Dedifferentiated amniotic fluid mesenchymal stem cell (primary cell): ENCODE measurements at regions not wholly inside any gene's neighbourhood (a gene's known extent, or its start where the extent isn't known, plus 50 kb on each side); places are given as distances from the start of the nearest gene placed in this dataset.
"Not testable (repeated sequence)": the region's sequence is repeated elsewhere in the genome, so short reads cannot be mapped to it uniquely, and the experiment has no call there.

Experiments used
- DNase-seq: peaks from one replicate; pipeline ENCODE4 v3.0.0-alpha.2; 2016; ENCODE audit errors: extremely low spot score

DNA sequence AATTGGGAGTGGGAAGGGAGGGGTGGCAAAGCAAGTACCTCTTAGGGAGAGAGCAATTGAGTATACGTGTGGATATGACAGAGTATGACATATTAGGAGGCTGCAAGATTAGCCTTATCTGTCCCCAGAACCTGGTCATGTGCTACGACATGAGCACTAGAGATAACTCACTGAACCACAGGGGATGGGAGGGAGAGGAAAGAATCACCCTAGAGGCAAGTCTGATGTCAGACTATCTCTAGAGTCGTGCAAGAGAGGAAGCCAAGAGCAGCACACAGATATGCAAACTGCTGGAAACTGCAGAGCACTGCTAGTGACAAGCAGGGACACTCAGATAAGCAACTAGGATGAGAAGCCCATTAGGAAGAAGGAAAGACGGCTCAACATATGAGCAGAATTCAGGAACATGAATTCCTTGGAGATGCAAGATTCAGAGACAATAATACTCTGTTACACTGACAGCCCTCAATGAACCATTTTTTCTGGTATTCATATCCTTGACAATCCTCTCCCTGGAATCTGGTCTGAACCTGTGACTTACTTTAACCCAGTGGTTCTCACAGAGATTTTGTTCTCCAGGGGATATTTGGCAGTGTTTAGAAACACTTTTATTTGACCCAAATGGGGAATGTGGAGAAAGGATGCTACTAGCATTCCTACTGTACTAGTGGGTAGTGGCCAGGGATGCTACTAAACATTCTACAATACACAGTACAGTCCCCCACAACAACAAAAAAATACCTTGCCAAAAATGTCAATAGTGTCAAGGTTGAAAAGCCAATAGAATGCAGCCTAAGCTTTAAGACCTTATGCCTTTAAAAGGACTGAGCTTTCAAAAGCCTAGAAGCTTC, 84.0 kb upstream of the BMP2K start:
- no peak for DNase-seq

DNA sequence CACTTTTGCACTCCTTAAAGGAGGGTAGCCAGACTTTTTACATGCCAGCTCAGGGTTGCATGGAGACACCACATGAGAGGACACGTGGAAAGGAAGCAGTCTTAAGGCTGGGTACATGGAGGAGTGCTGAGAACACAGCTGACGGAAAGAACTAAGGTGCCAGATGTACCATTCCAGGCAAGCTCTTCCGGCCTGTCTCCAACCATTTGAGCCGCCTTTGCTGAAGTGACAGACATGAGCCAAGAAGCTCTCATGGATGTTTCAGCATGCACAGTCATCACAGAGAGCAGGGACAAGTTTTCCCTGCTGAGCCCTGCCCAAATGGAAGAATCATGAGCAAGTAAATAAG, 83.4 kb upstream of the BMP2K start:
- DNase-seq = no peak

DNA sequence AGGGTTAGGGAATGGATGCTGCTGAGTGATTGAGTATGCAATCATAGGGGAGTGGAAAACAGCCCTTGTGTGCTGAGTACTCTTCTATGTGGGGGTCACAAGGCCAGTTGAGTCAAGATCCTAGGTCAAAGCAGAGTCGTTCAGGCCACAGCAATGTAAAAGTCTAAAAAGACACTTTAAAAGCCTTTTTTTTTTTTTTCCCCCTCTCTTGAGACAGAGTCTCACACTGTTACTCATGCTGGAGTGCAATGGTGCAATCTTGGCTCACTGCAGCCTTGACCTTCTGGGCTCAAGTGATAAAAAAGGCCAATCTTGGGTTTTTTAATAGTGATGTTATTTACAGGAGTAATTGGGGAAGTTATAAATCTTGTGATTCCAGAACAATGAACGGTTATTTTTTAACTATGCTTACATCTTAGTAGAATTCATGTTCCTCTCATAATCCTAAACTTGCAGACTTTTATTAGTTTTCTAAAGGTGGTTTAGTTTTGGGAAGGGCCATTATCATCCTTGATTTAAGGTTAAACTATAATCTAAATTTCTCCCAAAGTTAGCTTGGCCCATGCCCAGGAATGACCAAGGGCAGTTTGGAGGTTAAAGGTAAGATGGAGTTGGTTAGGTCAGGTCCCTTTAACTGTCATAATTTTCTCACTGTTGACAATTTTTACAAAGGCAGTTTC, 82.2 kb upstream of the BMP2K start:
- no peak for DNase-seq

DNA sequence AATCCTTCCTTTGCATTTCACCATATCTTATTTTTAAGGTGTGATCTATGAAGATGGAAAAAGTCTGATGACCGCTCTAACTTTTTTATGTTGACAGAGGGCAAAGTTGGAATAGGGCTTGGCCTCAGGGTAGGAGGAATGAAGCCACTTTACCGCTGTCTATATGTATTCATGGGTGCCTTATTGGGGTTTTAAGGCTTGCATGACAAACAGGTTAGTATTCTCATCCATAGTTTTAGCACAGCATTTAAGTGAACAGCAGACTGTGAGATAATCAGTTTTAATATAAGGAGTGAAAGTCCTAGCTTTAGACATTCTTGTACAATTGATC, 81.7 kb upstream of the BMP2K start:
- no peak for DNase-seq

DNA sequence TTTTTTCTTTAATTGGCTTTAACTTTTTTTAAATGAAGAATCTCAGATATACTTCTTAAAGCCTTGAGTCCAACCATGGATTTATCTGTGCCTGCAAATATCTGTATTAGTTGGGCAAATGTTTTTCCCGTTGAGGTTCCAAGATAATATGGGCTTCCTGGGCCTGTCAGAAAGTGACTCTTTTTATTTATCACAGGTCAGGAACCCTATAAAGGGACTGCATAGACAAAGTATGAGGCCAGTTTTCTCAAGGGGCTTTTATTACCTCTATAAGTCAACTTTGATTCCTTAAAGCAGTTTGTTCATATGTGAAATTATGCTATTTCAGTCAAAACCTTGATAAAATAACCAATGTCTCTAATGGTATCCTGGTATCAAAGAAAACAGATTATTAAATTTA, 80.2 kb upstream of the BMP2K start:
- no peak for DNase-seq

DNA sequence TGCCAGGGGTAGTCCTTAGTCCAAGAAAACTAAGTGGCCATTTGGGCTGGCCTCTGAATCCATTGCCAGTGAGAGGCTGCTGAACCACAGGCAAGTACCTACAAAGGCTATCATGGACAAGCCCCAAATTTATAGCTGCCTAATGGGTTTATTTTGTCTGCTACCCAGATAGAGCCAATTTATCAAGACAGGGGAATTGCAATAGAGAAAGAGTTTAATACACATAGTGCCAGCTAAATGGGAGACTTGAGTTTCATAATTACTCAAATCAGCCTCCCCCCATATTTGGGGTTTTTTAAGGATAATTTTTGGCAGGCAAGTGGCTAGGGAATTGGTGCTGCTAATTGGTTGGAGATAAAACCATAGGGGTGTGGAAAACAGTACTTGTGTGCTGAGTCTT, 73.1 kb upstream of the BMP2K start:
- DNase-seq = no peak

DNA sequence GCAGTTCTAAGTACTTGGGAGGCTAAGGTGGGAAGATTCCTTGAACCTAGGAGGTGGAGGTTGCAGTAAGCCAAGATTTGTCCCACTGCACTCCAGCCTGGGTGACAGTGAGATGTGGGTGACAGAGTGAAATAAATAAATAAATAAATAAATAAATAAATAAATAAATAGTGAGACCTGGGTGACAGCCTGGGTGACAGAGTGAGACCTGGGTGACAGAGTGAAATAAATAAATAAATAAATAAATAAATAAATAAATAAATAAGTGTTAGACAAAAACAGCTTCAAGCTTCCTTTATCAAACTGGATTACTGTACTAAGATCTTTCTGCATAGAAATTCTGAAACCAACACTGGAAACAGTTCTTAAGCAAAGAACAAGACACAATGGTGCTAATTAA, 71.8 kb upstream of the BMP2K start:
- no peak for DNase-seq

DNA sequence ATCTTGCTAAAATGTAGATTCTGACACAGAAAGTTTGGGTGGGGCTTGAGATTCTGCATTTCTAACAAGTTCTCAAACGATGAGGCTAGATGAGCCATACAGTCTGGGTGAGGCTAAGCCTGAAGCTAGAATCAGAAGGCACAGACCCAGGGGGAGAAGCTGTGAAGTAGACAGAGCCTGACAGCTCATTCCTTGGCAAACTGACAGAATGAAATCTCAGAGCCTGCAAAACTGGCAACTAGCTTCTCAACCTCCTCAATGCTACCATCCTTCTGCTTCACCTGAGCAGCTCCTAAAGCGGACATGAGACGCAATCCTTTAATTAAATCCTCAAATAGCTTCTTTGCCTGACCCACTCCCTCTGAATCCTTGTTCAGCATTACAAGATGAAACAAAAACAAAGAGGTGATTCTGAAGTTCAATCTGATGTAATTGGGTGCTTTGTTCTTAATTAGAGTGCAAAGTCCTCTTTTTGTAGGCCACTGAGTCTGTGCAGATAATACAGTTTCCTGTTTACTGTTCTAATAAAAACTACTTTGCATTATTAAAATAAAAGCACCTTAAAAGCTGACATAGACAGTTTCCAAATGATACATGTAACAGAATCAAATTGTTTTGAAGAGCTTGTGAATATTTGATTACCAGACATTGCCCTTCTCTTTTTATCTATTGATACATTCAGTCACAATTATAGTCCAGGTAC, 71.0 kb upstream of the BMP2K start:
- DNase-seq = peak; percentile 66

DNA sequence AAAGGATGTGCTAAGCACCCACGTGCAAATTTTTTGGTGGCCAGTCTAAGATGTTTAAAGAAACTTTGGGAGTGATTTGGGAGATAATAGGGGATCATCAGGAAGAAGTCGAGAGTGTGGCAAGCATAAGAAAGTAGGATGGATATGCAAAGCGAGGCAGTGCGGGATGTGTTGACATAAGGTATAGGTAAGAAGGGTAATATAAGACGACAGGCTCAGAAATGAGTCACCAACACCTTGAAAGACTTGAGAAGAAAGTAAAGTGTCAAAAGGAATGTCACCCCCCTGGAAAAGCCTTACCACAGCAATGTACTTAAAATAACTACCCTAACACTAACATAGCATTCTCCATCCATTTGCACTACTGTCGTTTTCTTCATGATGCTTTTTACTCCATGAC, 69.8 kb upstream of the BMP2K start:
- DNase-seq = no peak

DNA sequence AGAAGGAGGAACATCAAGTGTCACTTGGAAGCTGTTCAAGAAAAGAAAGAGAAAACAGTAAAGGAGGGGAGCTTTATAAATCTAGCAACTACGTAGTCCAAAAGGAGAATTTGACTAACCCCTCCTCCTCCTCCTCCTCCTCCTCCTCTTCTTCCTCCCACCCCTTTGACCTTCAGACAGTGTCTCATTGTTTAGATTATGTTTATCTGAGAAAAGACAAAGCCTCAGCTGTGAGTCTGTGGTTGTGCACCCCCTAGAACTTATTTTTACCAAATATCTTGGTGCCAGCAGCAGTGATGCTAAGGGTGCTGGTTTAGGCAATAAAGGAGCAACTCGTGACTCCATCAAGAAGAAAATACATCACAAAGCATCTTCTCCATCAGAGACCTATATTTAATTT, 68.9 kb upstream of the BMP2K start:
- DNase-seq = no peak

DNA sequence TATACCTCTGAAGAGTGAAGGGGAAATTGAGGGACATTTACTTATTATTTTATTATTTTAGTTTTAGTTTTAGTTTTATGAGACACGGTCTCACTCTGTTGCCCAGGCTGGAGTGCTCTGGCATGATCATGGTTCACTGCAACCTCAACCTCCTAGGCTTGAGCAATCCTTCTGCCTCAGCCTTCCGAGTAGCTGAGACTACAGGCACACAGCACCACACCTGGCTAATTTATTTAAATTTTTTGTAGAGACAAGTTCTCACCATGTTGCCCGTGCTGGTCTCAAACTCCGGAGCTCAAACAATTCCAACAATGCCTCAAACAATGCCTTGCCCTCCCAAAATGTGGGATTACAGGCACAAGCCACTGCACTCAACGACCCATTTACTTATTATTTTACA, 68.4 kb upstream of the BMP2K start:
- no peak for DNase-seq

DNA sequence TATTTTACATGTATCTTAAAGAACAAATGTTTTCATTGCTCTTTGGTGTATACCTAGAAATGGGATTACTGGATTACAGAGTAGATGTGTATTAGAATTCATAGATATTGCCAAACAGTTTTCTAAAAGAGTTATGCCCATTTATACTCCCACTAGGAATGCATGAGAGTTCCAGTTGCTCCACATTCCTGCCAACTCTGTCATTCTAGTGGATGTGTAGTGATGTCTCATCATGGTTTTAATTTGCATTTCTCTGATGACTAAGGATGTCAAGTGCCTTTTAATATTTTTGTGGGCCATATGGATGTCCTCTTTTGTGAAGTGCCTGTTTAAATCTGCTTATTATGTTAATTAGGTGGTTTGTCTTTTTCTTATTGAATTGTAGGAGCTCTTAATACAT, 65.6 kb upstream of the BMP2K start:
- no peak for DNase-seq

DNA sequence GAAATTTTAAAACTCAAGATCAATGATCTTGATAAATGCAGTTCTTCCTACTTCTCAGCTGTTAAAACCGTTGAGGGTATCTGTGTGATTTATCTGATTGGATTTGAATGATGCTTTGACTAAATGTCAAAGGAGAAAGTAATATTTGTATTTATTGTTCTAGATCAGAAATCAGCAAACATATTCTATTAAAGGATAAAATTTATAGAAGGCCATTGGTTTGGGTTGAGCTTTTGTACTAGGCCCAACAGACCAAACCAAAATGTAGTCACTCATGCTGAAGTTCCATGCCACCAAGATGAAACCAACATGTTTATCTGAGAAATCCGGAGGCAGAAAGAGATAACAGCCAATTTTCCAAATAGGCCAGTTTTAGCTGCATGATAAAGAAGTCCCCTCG, 64.5 kb upstream of the BMP2K start:
- no peak for DNase-seq

DNA sequence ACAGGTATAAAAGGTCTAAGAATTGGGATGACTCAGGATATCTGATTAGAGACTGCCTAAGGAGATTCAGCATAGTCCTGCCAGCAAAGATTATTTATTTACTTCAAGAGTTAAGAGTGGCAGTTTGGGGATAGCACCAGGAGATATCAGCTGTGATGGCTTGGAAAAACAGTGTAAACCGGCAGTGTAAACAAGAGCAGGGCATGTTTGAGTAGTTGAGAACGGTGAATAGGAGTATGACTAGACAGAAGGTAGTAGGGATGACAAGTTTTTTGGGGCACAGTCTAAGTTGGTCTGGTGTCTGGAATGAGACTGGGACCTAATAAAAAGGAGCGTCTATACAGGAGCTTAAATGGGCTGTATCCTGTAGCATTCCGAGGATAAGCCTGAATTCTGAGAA, 61.6 kb upstream of the BMP2K start:
- DNase-seq = not testable (repeated sequence)

DNA sequence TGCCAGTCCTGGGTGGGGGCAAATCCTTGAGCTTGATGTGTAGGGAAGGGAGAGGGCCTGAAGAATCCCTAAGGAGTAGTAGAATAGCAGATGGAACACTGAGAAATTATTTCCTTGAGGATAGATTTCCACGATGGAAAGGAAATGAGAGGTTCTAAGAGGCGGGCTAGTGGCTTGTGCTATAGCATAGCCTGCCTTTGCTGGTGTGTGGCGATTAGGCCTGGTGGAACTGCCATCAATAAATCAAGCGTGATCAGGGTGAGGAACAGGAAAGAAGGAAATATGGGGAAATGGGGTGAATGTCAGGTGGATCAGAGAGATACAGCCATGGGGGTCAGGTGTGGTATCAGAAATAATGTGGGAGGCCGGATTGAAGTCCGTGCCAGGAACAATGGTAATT, 60.8 kb upstream of the BMP2K start:
- not testable (repeated sequence) for DNase-seq

DNA sequence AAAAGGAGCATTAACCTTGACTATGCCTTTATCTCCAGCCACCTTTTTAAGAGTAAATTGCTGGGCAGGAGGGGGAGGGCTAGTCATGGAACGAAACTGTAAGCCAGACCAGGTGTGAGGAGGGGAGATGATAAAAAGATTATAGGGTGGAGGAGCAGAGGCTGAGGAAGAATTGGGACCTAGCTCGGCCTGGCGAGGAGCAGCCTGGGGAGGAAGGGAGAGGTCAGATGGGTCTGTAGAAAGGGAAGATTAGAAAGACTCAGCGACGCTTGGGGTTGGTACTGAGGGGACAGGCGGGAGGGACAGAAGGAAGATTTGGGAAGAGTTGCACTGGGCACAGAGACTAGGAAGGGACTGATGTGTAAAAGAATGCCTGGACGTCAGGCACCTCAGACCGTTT, 58.4 kb upstream of the BMP2K start:
- not testable (repeated sequence) for DNase-seq

DNA sequence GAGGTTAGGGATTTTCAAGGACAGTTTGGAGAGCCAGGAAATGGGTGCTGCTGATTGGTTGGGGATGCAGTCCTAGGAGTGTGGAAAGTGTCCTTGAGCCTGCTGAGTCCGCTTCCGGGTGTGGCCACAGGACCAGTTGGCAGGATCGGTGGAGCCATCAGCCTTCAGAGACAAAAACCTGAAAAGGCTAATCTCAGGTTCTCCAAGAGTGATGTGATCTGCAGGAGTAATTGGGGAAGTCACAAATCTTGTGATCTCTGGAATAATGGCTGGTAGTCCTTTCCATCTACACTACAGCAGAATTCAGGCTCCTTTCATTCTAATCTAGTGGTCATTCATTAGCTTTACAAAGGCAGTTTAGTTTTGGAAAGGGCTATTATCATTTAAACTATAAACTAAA, 55.9 kb upstream of the BMP2K start:
- no peak for DNase-seq

DNA sequence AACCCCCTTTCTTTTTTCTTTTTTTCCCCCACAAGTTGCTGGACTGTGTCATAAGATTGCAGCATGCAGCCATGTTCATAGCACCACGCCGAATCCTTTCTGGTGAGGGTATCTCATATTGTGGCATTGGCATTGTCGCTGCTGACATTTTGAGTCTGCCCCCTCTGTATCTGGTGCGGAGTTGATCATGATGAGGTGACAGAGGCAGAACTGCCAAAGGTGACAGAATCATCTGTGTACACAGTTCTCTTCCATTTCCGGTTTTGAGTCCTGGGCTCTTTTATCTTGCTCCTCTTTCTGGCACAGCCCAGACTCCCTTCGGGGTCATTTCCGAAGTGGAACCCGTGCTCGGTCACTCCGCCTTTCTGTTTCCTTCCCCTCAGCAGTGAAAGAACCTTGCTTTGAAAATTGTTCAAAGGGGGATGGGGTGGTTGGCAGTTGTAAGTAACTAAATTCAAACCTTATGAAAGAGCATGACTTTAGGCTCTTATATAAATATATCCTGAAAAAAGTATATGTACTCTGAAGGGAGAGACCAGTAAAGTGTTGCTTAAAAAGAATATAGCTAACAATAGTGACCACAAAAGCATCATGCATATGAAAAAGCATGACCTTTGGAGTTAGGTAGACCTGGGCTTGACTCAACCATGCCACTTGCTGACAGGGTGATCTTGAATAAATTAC, 55.0 kb upstream of the BMP2K start:
- DNase-seq = no peak

DNA sequence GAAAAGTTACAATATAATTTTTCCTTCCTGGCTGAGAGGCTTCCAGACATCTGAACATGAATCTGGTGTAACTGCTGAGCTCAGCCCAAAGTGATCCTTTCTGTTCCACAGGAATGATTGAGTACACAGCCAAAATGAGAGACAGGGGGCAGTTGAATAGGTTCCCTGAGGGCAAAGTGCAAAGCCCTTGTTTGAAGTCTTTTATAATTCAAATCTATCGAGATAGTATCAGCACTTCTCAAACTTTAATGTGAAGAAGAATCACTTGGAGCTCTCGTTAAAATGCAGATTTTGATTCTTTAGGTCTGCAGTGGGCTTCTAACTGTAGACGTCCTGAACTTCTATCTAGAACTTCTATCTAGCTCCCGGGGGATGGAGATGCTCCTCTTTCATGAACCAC, 54.4 kb upstream of the BMP2K start:
- DNase-seq = no peak

DNA sequence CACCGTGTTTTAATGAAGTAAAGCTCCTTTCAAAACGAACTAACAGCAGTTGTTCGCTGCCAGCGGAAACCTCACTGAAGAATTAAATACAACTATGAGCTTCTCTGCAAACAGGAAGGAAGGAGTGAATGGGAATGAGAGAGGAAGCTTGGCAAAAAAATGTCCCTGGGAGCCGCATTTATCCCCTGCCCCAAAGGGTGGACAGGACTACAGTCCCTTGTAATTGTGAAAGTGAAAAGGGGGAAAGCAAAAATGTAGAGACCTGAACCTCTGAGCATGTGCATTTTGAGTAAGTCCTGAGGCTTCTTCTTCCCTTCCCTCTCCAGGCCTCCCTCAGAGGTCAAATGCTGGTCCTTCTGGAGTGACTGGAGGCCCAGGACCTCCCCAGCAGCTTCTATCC, 53.8 kb upstream of the BMP2K start:
- no peak for DNase-seq

DNA sequence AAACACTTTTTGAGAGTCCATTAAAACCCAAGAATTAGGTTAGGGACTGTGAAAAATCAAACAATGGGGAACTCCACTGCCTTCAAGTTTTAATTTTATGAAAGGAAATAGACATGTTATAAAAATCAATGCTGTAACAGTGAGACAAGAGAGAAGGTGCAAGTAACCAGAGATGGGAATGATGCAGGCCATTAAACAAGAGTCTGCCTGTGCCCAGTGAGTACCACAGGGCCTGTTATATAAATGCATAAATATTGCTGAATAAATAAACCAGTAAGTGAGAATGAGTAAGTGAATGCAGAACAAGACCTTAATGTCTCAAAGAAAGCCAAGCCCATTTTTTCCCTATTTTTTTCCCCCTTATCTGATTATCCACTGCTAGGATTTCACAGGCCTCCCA, 53.3 kb upstream of the BMP2K start:
- no peak for DNase-seq
